Keratinocyte (primary cell): ENCODE measurements at regions not wholly inside any gene's neighbourhood (a gene's known extent, or its start where the extent isn't known, plus 50 kb on each side); places are given as distances from the start of the nearest gene placed in this dataset.
A peak's percentile ranks its signal among the peaks of the same experiment; 100 is the strongest.
"Not testable (repeated sequence)": the region's sequence is repeated elsewhere in the genome, so short reads cannot be mapped to it uniquely, and the experiment has no call there.

Experiments used
- DNase-seq: peaks from one replicate; pipeline ENCODE4 v3.0.0-alpha.2; 2011; ENCODE audit warnings: low read depth, missing footprints, low spot score
- FAIRE-seq: peaks from 2 replicates; lab custom pipeline; 2011; peaks lifted over from hg19 to GRCh38; lab: Jason Lieb, UNC
- H2AFZ ChIP-seq: 2 replicates; pipeline ENCODE4 v1.6.0; 2012; ENCODE audit warnings: low read length, control low read depth, inconsistent platforms; ENCODE audit not compliant: control insufficient read depth
- H3K27ac ChIP-seq: 2 replicates; pipeline ENCODE4 v1.5.1; 2011; ENCODE audit warnings: low read length; ENCODE audit not compliant: control insufficient read depth, insufficient read depth
- H3K27me3 ChIP-seq: 3 replicates; pipeline ENCODE4 v1.6.0; 2011; ENCODE audit warnings: low read length; ENCODE audit not compliant: control insufficient read depth, insufficient read depth; ENCODE audit errors: extremely low read depth
- H3K36me3 ChIP-seq, 2 experiments: 2 replicates in 1 of 2; 3 replicates in 1 of 2; pipeline ENCODE4 v1.5.1; 2011; ENCODE audit warnings: low read length in 2 of 2, mild to moderate bottlenecking in 1 of 2; ENCODE audit not compliant: control insufficient read depth in 2 of 2, insufficient read depth in 2 of 2; ENCODE audit errors: extremely low read depth in 1 of 2
- H3K4me1 ChIP-seq: 3 replicates; pipeline ENCODE4 v1.5.1; 2011; ENCODE audit warnings: low read length; ENCODE audit not compliant: control insufficient read depth, insufficient read depth; ENCODE audit errors: extremely low read depth
- H3K4me2 ChIP-seq: 3 replicates; pipeline ENCODE4 v1.6.0; 2011; ENCODE audit warnings: low read depth, low read length; ENCODE audit not compliant: control insufficient read depth, insufficient read depth; ENCODE audit errors: extremely low read depth
- H3K4me3 ChIP-seq, 3 experiments: fragments of 200-600 bp in 1 of 3; sonication (generic) in 1 of 3; 2 replicates in 2 of 3; 3 replicates in 1 of 3; pipeline ENCODE4 v1.5.1; 2011 to 2016; ENCODE audit warnings: low read length in 3 of 3, mild to moderate bottlenecking in 3 of 3, control low read depth in 2 of 3, inconsistent platforms in 1 of 3, low read depth in 1 of 3, mixed read lengths in 1 of 3, mixed run types in 1 of 3, moderate library complexity in 1 of 3; ENCODE audit not compliant: control insufficient read depth in 2 of 3, insufficient read depth in 2 of 3; ENCODE audit errors: extremely low read depth in 1 of 3
- H3K79me2 ChIP-seq: 2 replicates; pipeline ENCODE4 v1.6.0; 2012; ENCODE audit warnings: low read length; ENCODE audit not compliant: control insufficient read depth, insufficient read depth
- H3K9ac ChIP-seq: 3 replicates; pipeline ENCODE4 v1.6.0; 2011; ENCODE audit warnings: low read length; ENCODE audit not compliant: control insufficient read depth, insufficient read depth; ENCODE audit errors: extremely low read depth
- H3K9me1 ChIP-seq: 3 replicates; pipeline ENCODE4 v1.6.0; 2011; ENCODE audit warnings: low read length; ENCODE audit not compliant: control insufficient read depth, insufficient read depth; ENCODE audit errors: extremely low read depth
- H3K9me3 ChIP-seq: 2 replicates; pipeline ENCODE4 v1.5.1; 2012; ENCODE audit warnings: low read depth, low read length; ENCODE audit not compliant: control insufficient read depth
- H4K20me1 ChIP-seq: 3 replicates; pipeline ENCODE4 v1.6.0; 2011; ENCODE audit warnings: low read length; ENCODE audit not compliant: control insufficient read depth, insufficient read depth; ENCODE audit errors: extremely low read depth
- CTCF ChIP-seq, 3 experiments: IDR thresholded peaks in 1 of 3; conservative IDR thresholded peaks in 1 of 3; optimal IDR thresholded peaks in 1 of 3; 2 replicates in 2 of 3; 3 replicates in 1 of 3; pipeline versions ENCODE3 to v1.5.1; 2011; ENCODE audit warnings: low read length in 3 of 3, mild to moderate bottlenecking in 3 of 3, moderate library complexity in 2 of 3, control low read depth in 1 of 3, inconsistent platforms in 1 of 3; ENCODE audit not compliant: insufficient read depth in 2 of 3; ENCODE audit errors: extremely low read depth in 1 of 3
- EZH2 ChIP-seq: IDR thresholded peaks from one replicate; pipeline ENCODE4 v1.6.1; 2012; ENCODE audit warnings: inconsistent platforms, mild to moderate bottlenecking, low read length, moderate library complexity
- dilution Hi-C: fragments of 300-500 bp; cut with MboI; formaldehyde crosslinking; loops from one replicate; pipeline ENCODE4 v1.7.0; 2020; ENCODE audit warnings: low sequenced_read_pairs; ENCODE audit not compliant: extremely low pct_ligation_motif_present

GRCh38 chr3:101913168-101913567 is 63.9 kb downstream of the NFKBIZ start:
- peaks cover 20% of the 10 kb centered on the region for H3K4me1 ChIP-seq
- no peaks in the 10 kb centered on the region for H3K9me3 ChIP-seq
- H3K9me1 ChIP-seq = no peaks in the 10 kb centered on the region
- TF ChIP-seq CTCF (optimal IDR thresholded peaks at IDR 0.05 in 1 of 3, IDR thresholded peaks at IDR 0.05 in 1 of 3, conservative IDR thresholded peaks at IDR 0.05 in 1 of 3; ENCODE audit: extremely low read depth in 1 of 3, insufficient read depth in 2 of 3, low read length in 3 of 3) (no peak), EZH2 (no peak)
- H2AFZ ChIP-seq = no peak overlapping the region
- no peaks in the 10 kb centered on the region for H4K20me1 ChIP-seq
- H3K36me3 ChIP-seq = no peaks in the 10 kb centered on the region
- H3K4me3 ChIP-seq = no peak overlapping the region
- peak overlapping the region; percentile 72 for H3K27ac ChIP-seq
- peak overlapping the region; percentile 15 for H3K9ac ChIP-seq
- peak overlapping the region; percentile 53 for H3K4me2 ChIP-seq
- dilution Hi-C loops = no loop called here
- H3K27me3 ChIP-seq = no peaks in the 10 kb centered on the region
- peak; percentile 72 for FAIRE-seq
- no peak for DNase-seq
- no peaks in the 10 kb centered on the region for H3K79me2 ChIP-seq

- dilution Hi-C loops, H3K27me3 ChIP-seq, H4K20me1 ChIP-seq, H3K9ac ChIP-seq, H3K4me3 ChIP-seq, H3K36me3 ChIP-seq, H3K27ac ChIP-seq, H2AFZ ChIP-seq, H3K9me1 ChIP-seq, H3K79me2 ChIP-seq, H3K9me3 ChIP-seq, FAIRE-seq, H3K4me2 ChIP-seq, DNase-seq: not testable (repeated sequence)
- H3K4me1 ChIP-seq = peaks cover 14% of the 10 kb centered on the region
These were observed 68.4 kb downstream of the NFKBIZ start for GRCh38 chr3:101917761-101918160.

- FAIRE-seq, H3K27ac ChIP-seq, DNase-seq, H4K20me1 ChIP-seq, H3K79me2 ChIP-seq, H3K9me3 ChIP-seq, H3K4me2 ChIP-seq, H3K9ac ChIP-seq, H3K27me3 ChIP-seq, H3K4me3 ChIP-seq, dilution Hi-C loops, H3K9me1 ChIP-seq, H3K36me3 ChIP-seq, H2AFZ ChIP-seq: not testable (repeated sequence)
- H3K4me1 ChIP-seq = peaks cover 22% of the 10 kb centered on the region
These were observed 72.9 kb downstream of the NFKBIZ start for GRCh38 chr3:101922151-101922725.

- Histone ChIP-seq H2AFZ (peak overlapping the region; percentile 41), H3K4me2 (peak overlapping the region; percentile 27), H3K4me1 (peaks cover 26% of the 10 kb centered on the region)
- H3K9me3 ChIP-seq, H3K27ac ChIP-seq, dilution Hi-C loops, H3K27me3 ChIP-seq, H3K9me1 ChIP-seq, H3K9ac ChIP-seq, H3K4me3 ChIP-seq, H3K79me2 ChIP-seq, H3K36me3 ChIP-seq, DNase-seq, H4K20me1 ChIP-seq, FAIRE-seq: not testable (repeated sequence)
These were observed 75.3 kb downstream of the NFKBIZ start for GRCh38 chr3:101924621-101925020.
